GM20000 (cell line): ENCODE measurements at regions not wholly inside any gene's neighbourhood (a gene's known extent, or its start where the extent isn't known, plus 50 kb on each side); places are given as distances from the start of the nearest gene placed in this dataset.
"Not testable (repeated sequence)": the region's sequence is repeated elsewhere in the genome, so short reads cannot be mapped to it uniquely, and the experiment has no call there.

Experiments
- DNase-seq: peaks from one replicate; pipeline ENCODE4 v3.0.0; 2012; ENCODE audit warnings: low spot score
- CTCF ChIP-seq: IDR thresholded peaks from 2 replicates; pipeline ENCODE4 v1.5.1; 2012; ENCODE audit warnings: mild to moderate bottlenecking, control low read depth; ENCODE audit errors: extremely low read depth, missing control alignments

GRCh38 chr17:71553381-71553780, 567.4 kb upstream of the SOX9 start:
- DNase-seq: no peak
- no peak for TF ChIP-seq CTCF

GRCh38 chr17:71558901-71559300, 561.9 kb upstream of the SOX9 start:
- DNase-seq: no peak
- TF ChIP-seq CTCF: no peak

- TF ChIP-seq CTCF: no peak
- DNase-seq: no peak
These were observed 548.5 kb upstream of the SOX9 start for GRCh38 chr17:71572343-71572742.

- no peak for TF ChIP-seq CTCF
- DNase-seq: no peak
These were observed 542.4 kb upstream of the SOX9 start for GRCh38 chr17:71578446-71578845.

- TF ChIP-seq CTCF: no peak
These were observed 540.6 kb upstream of the SOX9 start for GRCh38 chr17:71580220-71580619.

GRCh38 chr17:71585540-71585939, 535.3 kb upstream of the SOX9 start:
- no peak for DNase-seq

More at GRCh38 chr17:71580220-71580619, 540.6 kb upstream of the SOX9 start:
- no peak for DNase-seq

GRCh38 chr17:71592431-71592830, 528.4 kb upstream of the SOX9 start:
- DNase-seq: no peak
- TF ChIP-seq CTCF: no peak

More at GRCh38 chr17:71585540-71585939, 535.3 kb upstream of the SOX9 start:
- no peak for TF ChIP-seq CTCF

- no peak for TF ChIP-seq CTCF
- DNase-seq: no peak
These were observed 527.7 kb upstream of the SOX9 start for GRCh38 chr17:71593078-71593477.

GRCh38 chr17:71599583-71599982, 521.2 kb upstream of the SOX9 start:
- DNase-seq: not testable (repeated sequence)
